Panc1 (cell line): ENCODE measurements at regions not wholly inside any gene's neighbourhood (a gene's known extent, or its start where the extent isn't known, plus 50 kb on each side); places are given as distances from the start of the nearest gene placed in this dataset.

Source experiments
- ATAC-seq: fragments of 200-7000 bp; cut with Tn5 transposase; 2 replicates; pipeline ENCODE4 v1.9.1; 2020; ENCODE audit warnings: mild to moderate bottlenecking, moderate library complexity
- BruUV-seq: library from RNA; stranded (reverse); fragments of 400-500 nt; replicated peaks from 2 replicates; lab custom pipeline; 2021; lab: Mats Ljungman, UMichigan
- CTCF ChIA-PET: fragments of 300-600 bp; sonication (Branson Sonifier 250); formaldehyde crosslinking; loops from one replicate; lab custom pipeline; 2022; ENCODE audit warnings: antibody characterized with exemption; lab: Charles Lee
- POLR2A ChIA-PET: fragments of 300-600 bp; sonication (Branson Sonifier 250); formaldehyde crosslinking; loops from one replicate; lab custom pipeline; 2022; ENCODE audit warnings: antibody characterized with exemption; lab: Charles Lee
- DNase-seq: peaks from one replicate; pipeline ENCODE4 v3.0.0-alpha.2; 2010; ENCODE audit warnings: low read depth, low spot score
- H3K27ac ChIP-seq: 2 replicates; pipeline ENCODE4 v1.5.1; 2011; ENCODE audit warnings: mild to moderate bottlenecking, low read length, inconsistent platforms
- H3K27me3 ChIP-seq: fragments of 200-500 bp; sonication (Bioruptor generic); 2 replicates; pipeline ENCODE4 v1.6.0; 2014; ENCODE audit warnings: low read length, inconsistent platforms; ENCODE audit not compliant: control insufficient read depth, insufficient read depth
- H3K36me3 ChIP-seq: fragments of 200-500 bp; sonication (Bioruptor generic); 2 replicates; pipeline ENCODE4 v1.5.1; 2014; ENCODE audit warnings: inconsistent platforms, mild to moderate bottlenecking, low read length, moderate library complexity; ENCODE audit not compliant: control insufficient read depth, insufficient read depth
- H3K4me1 ChIP-seq: 2 replicates; pipeline ENCODE4 v1.5.1; 2011; ENCODE audit warnings: inconsistent platforms, mild to moderate bottlenecking, low read length, moderate library complexity; ENCODE audit not compliant: control insufficient read depth, insufficient read depth
- H3K4me3 ChIP-seq, 2 experiments: 2 replicates each; pipeline ENCODE4 v1.5.1; 2011 to 2012; ENCODE audit warnings: low read depth in 2 of 2, low read length in 2 of 2, mild to moderate bottlenecking in 2 of 2, inconsistent platforms in 1 of 2, moderate library complexity in 1 of 2
- H3K9me3 ChIP-seq: fragments of 200-500 bp; sonication (Bioruptor generic); 2 replicates; pipeline ENCODE4 v1.5.1; 2014; ENCODE audit warnings: low read depth, mild to moderate bottlenecking, inconsistent platforms, low read length, moderate library complexity; ENCODE audit not compliant: control insufficient read depth, insufficient read depth
- CTCF ChIP-seq: fragments of 450-650 bp; IDR thresholded peaks from 2 replicates; pipeline ENCODE4 v1.5.1; 2017; ENCODE audit warnings: mild to moderate bottlenecking
- POLR2AphosphoS5 ChIP-seq: IDR thresholded peaks from 2 replicates; pipeline ENCODE4 v1.6.1; 2012; ENCODE audit warnings: mild to moderate bottlenecking, low read depth, low read length, moderate library complexity
- REST ChIP-seq, 2 experiments: IDR thresholded peaks; 2 replicates each; pipeline ENCODE4 v1.6.1; 2011 to 2012; ENCODE audit warnings: low read depth in 2 of 2, control low read depth in 1 of 2, low read length in 1 of 2, mild to moderate bottlenecking in 1 of 2, moderate library complexity in 1 of 2; ENCODE audit not compliant: insufficient read depth in 1 of 2
- SIN3A ChIP-seq: IDR thresholded peaks from 2 replicates; pipeline ENCODE4 v1.6.1; 2012; ENCODE audit warnings: low read depth, mild to moderate bottlenecking, low read length, moderate library complexity, borderline replicate concordance; ENCODE audit not compliant: insufficient read depth
- TCF7L2 ChIP-seq: IDR thresholded peaks from 2 replicates; pipeline ENCODE4 v1.6.1; 2011; ENCODE audit warnings: mild to moderate bottlenecking, low read depth, low read length, inconsistent platforms
- in situ Hi-C: cut with HindIII; loops from 2 replicates; pipeline ENCODE4 v1.10.0; 2016; ENCODE audit warnings: low sequenced_read_pairs, low pct_unique_long_range_greater_than_20kb
- intact Hi-C: fragments of 100-400 bp; cut with micrococcal nuclease; formaldehyde crosslinking; loops from one replicate; pipeline ENCODE4 v1.10.0; 2022; ENCODE audit not compliant: unreplicated experiment

- no peaks in the 10 kb centered on the region for H3K9me3 ChIP-seq
- no peaks in the 10 kb centered on the region for H3K36me3 ChIP-seq
- no peaks in the 10 kb centered on the region for H3K27me3 ChIP-seq
- ATAC-seq (peak; percentile 44), DNase-seq (no peak)
- ChIA-PET CTCF (interaction anchor here (0.6 kb wide), 1 partner anchor 14 kb away, joined by 7 read pairs; no protein-coding TSS in a partner anchor), POLR2A (no interaction called here)
- peaks cover 3% of the 10 kb centered on the region; the same call in 1 of the 2 replicates for H3K4me1 ChIP-seq
- TF ChIP-seq CTCF (no peak), TCF7L2 (no peak), REST (IDR thresholded peaks at IDR 0.05; ENCODE audit: insufficient read depth in 1 of 2, low read depth in 2 of 2, low read length in 1 of 2) (no peak), SIN3A (no peak), POLR2AphosphoS5 (no peak)
- intact Hi-C loops: loop anchor here (5.0 kb wide), 1 partner anchor 118 kb away; no protein-coding TSS in a partner anchor
- in situ Hi-C loops: no loop called here
- no peak overlapping the region for H3K27ac ChIP-seq
- BruUV-seq: no TSS peak
- no peak overlapping the region for H3K4me3 ChIP-seq
These were observed 246.2 kb upstream of the PPP2R2D start for GRCh38 chr10:131654471-131655087.

GRCh38 chr10:131655101-131655849 lies 245.5 kb upstream of the PPP2R2D start:
- no peak overlapping the region for H3K4me3 ChIP-seq
- no peaks in the 10 kb centered on the region for H3K27me3 ChIP-seq
- no peak overlapping the region for H3K27ac ChIP-seq
- DNase-seq (no peak), ATAC-seq (peak; percentile 75)
- CTCF ChIA-PET: interaction anchor here (0.6 kb wide), 1 partner anchor 15 kb away, joined by 7 read pairs; no protein-coding TSS in a partner anchor
- TF ChIP-seq POLR2AphosphoS5 (no peak), TCF7L2 (no peak), CTCF (no peak), REST (IDR thresholded peaks at IDR 0.05; ENCODE audit: insufficient read depth in 1 of 2, low read depth in 2 of 2, low read length in 1 of 2) (no peak), SIN3A (no peak)
- H3K36me3 ChIP-seq: no peaks in the 10 kb centered on the region
- POLR2A ChIA-PET: no interaction called here
- H3K4me1 ChIP-seq: peaks cover 3% of the 10 kb centered on the region; the same call in 1 of the 2 replicates
- intact Hi-C loops: loop anchor here (5.0 kb wide), 1 partner anchor 117 kb away; no protein-coding TSS in a partner anchor
- no peaks in the 10 kb centered on the region for H3K9me3 ChIP-seq
- BruUV-seq: no TSS peak
- in situ Hi-C loops: no loop called here
